SK-N-SH treated with all-trans-retinoic acid at 6 μM for 48 hours (cell line): ENCODE measurements at regions not wholly inside any gene's neighbourhood (a gene's known extent, or its start where the extent isn't known, plus 50 kb on each side); places are given as distances from the start of the nearest gene placed in this dataset.

ENCODE experiments used
- ATAC-seq: fragments of 200-7000 bp; cut with Tn5 transposase; 3 replicates; pipeline ENCODE4 v1.9.1; 2020; ENCODE audit warnings: mild to moderate bottlenecking, moderate library complexity
- ARNTL ChIP-seq: fragments of 450-650 bp; formaldehyde crosslinking; IDR thresholded peaks from 2 replicates; pipeline ENCODE4 v1.5.0; 2020; ENCODE audit warnings: low read depth, mild to moderate bottlenecking, moderate library complexity, borderline replicate concordance
- BACH2 ChIP-seq: fragments of 250-450 bp; sonication (Bioruptor Pico); IDR thresholded peaks from 2 replicates; pipeline ENCODE4 v1.9.0; 2021; ENCODE audit warnings: mild to moderate bottlenecking, borderline replicate concordance
- CREB5 ChIP-seq: fragments of 250-450 bp; sonication (Bioruptor Pico); IDR thresholded peaks from 2 replicates; pipeline ENCODE4 v1.5.1; 2020; ENCODE audit warnings: low read depth, mild to moderate bottlenecking, moderate library complexity
- CSDC2 ChIP-seq: fragments of 250-450 bp; sonication (Bioruptor Pico); IDR thresholded peaks from 2 replicates; pipeline ENCODE4 v1.5.0; 2020; ENCODE audit warnings: mild to moderate bottlenecking, moderate library complexity
- CSRNP3 ChIP-seq: fragments of 250-450 bp; sonication (Bioruptor Pico); IDR thresholded peaks from 2 replicates; pipeline ENCODE4 v1.5.1; 2021; ENCODE audit warnings: mild to moderate bottlenecking, moderate library complexity
- ESRRG ChIP-seq: fragments of 250-450 bp; sonication (Bioruptor Pico); IDR thresholded peaks from 2 replicates; pipeline ENCODE4 v1.6.1; 2021; ENCODE audit warnings: mild to moderate bottlenecking
- GLIS3 ChIP-seq: fragments of 250-450 bp; sonication (Bioruptor Pico); IDR thresholded peaks from 2 replicates; pipeline ENCODE4 v1.5.0; 2020; ENCODE audit warnings: mild to moderate bottlenecking, moderate library complexity
- ISL1 ChIP-seq: fragments of 250-450 bp; sonication (Bioruptor Pico); IDR thresholded peaks from 2 replicates; pipeline ENCODE4 v2.1.2; 2022; ENCODE audit warnings: mild to moderate bottlenecking, moderate library complexity
- OSR1 ChIP-seq: fragments of 250-450 bp; sonication (Bioruptor Pico); IDR thresholded peaks from 2 replicates; pipeline ENCODE4 v1.8.0; 2022; ENCODE audit warnings: moderate library complexity, mild to moderate bottlenecking, inconsistent platforms
- PPARA ChIP-seq: fragments of 250-450 bp; sonication (Bioruptor Pico); IDR thresholded peaks from 2 replicates; pipeline ENCODE4 v1.5.0; 2020; ENCODE audit warnings: mild to moderate bottlenecking, borderline replicate concordance
- RARB ChIP-seq: fragments of 250-450 bp; sonication (Bioruptor Pico); IDR thresholded peaks from 2 replicates; pipeline ENCODE4 v1.8.0; 2021; ENCODE audit warnings: mild to moderate bottlenecking, moderate library complexity
- SNAI2 ChIP-seq: fragments of 250-450 bp; sonication (Bioruptor Pico); IDR thresholded peaks from 2 replicates; pipeline ENCODE4 v1.5.0; 2020; ENCODE audit warnings: mild to moderate bottlenecking, moderate library complexity
- TCF4 ChIP-seq: fragments of 250-450 bp; sonication (Bioruptor Pico); IDR thresholded peaks from 2 replicates; pipeline ENCODE4 v1.8.0; 2021; ENCODE audit warnings: mild to moderate bottlenecking, moderate library complexity, borderline replicate concordance
- TSHZ2 ChIP-seq: fragments of 250-450 bp; sonication (Bioruptor Pico); IDR thresholded peaks from 2 replicates; pipeline ENCODE4 v1.5.0; 2020; ENCODE audit warnings: mild to moderate bottlenecking, moderate library complexity
- ZC3H10 ChIP-seq: fragments of 250-450 bp; sonication (Bioruptor Pico); IDR thresholded peaks from 2 replicates; pipeline ENCODE4 v1.5.1; 2021; ENCODE audit warnings: mild to moderate bottlenecking, moderate library complexity
- ZFP3 ChIP-seq: fragments of 250-450 bp; sonication (Bioruptor Pico); IDR thresholded peaks from 2 replicates; pipeline ENCODE4 v1.5.0; 2020; ENCODE audit warnings: mild to moderate bottlenecking, moderate library complexity
- ZFP30 ChIP-seq: fragments of 450-650 bp; formaldehyde crosslinking; IDR thresholded peaks from 2 replicates; pipeline ENCODE4 v1.5.0; 2022; ENCODE audit warnings: mild to moderate bottlenecking, moderate library complexity
- ZNF565 ChIP-seq: fragments of 450-650 bp; formaldehyde crosslinking; conservative IDR thresholded peaks from 2 replicates; pipeline ENCODE4 v1.5.0; 2020; ENCODE audit warnings: low read depth, mild to moderate bottlenecking, moderate library complexity
- ZNF70 ChIP-seq: fragments of 450-650 bp; formaldehyde crosslinking; IDR thresholded peaks from 2 replicates; pipeline ENCODE4 v1.5.0; 2020; ENCODE audit warnings: mild to moderate bottlenecking, moderate library complexity
- ZNF8 ChIP-seq: fragments of 450-650 bp; formaldehyde crosslinking; IDR thresholded peaks from 2 replicates; pipeline ENCODE4 v1.5.0; 2020; ENCODE audit warnings: mild to moderate bottlenecking, moderate library complexity
- TF ChIP-seq, protein P1 (sequence below): fragments of 250-450 bp; sonication (Bioruptor Pico); IDR thresholded peaks from 2 replicates; pipeline ENCODE4 v1.8.0; 2021; ENCODE audit warnings: low read depth, mild to moderate bottlenecking, moderate library complexity, borderline replicate concordance

- TF ChIP-seq CSRNP3 (no peak), ARNTL (CRISPR knock-in tag) (no peak), ZFP30 (no peak), GLIS3 (no peak), TSHZ2 (CRISPR knock-in tag) (no peak), BACH2 (CRISPR knock-in tag) (no peak), OSR1 (CRISPR knock-in tag) (no peak), ZNF8 (CRISPR knock-in tag) (no peak), RARB (no peak), CREB5 (CRISPR knock-in tag) (no peak), TCF4 (CRISPR knock-in tag) (no peak), ZNF70 (CRISPR knock-in tag) (no peak)
- TF ChIP-seq, all 23 proteins: peak for 0
- no peak for ATAC-seq
These were observed 72.6 kb downstream of the ISX start for GRCh38 chr22:35138521-35138920.

- TF ChIP-seq TSHZ2 (CRISPR knock-in tag) (no peak), BACH2 (CRISPR knock-in tag) (no peak), CSRNP3 (no peak)
- ATAC-seq = peak; percentile 20; the same call in 1 of the 3 replicates
These were observed 75.2 kb downstream of the ISX start for GRCh38 chr22:35140879-35141745.

DNA sequence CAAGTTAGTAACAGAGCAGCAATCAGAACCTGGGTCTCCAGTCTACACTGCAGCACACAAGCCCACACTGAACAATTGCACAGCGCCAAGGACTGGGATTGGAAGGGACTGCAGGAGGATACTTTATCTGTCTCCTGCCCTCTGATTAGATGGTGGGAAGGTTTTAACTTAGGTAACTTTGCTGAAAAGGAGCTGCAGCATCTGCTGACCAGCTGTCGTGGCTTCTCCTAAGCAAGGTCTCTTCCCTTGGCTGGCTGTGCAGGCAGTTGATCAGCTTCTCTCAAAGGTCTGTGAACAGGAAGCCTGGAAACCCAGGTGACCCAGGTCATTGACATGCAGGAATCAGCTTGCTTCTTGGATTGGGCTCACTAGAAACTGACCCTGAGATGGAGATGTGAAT is 82.4 kb downstream of the ISX start:
- no peak for ATAC-seq
- TF ChIP-seq ZC3H10 = no peak
- no peak for TF ChIP-seq SNAI2
- no peak for TF ChIP-seq ZFP30
- no peak for TF ChIP-seq ARNTL (CRISPR knock-in tag)
- TF ChIP-seq ZNF70 (CRISPR knock-in tag) = no peak
- TF ChIP-seq ISL1 (CRISPR knock-in tag) = no peak
- no peak for TF ChIP-seq ZFP3
- TF ChIP-seq ESRRG (CRISPR knock-in tag) = no peak
- TF ChIP-seq PPARA (CRISPR knock-in tag) = no peak
- TF ChIP-seq, protein P1, sequence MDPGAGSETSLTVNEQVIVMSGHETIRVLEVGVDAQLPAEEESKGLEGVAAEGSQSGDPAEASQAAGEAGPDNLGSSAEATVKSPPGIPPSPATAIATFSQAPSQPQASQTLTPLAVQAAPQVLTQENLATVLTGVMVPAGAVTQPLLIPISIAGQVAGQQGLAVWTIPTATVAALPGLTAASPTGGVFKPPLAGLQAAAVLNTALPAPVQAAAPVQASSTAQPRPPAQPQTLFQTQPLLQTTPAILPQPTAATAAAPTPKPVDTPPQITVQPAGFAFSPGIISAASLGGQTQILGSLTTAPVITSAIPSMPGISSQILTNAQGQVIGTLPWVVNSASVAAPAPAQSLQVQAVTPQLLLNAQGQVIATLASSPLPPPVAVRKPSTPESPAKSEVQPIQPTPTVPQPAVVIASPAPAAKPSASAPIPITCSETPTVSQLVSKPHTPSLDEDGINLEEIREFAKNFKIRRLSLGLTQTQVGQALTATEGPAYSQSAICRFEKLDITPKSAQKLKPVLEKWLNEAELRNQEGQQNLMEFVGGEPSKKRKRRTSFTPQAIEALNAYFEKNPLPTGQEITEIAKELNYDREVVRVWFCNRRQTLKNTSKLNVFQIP (CRISPR knock-in tag) = no peak
- TF ChIP-seq CREB5 (CRISPR knock-in tag) = no peak
- TF ChIP-seq BACH2 (CRISPR knock-in tag) = no peak
- no peak for TF ChIP-seq CSDC2
- no peak for TF ChIP-seq RARB
- TF ChIP-seq ZNF565 = no peak
- no peak for TF ChIP-seq OSR1 (CRISPR knock-in tag)
- TF ChIP-seq ZNF8 (CRISPR knock-in tag) = no peak
